HG03469 (cell line): ENCODE measurements at regions not wholly inside any gene's neighbourhood (a gene's known extent, or its start where the extent isn't known, plus 50 kb on each side); places are given as distances from the start of the nearest gene placed in this dataset.

ENCODE experiments used
- ATAC-seq: cut with Tn5 transposase; IDR thresholded peaks from one replicate; pipeline ENCODE4 v1.9.1; 2021; ENCODE audit warnings: mild to moderate bottlenecking, moderate library complexity, moderate number of reproducible peaks; ENCODE audit not compliant: unreplicated experiment

GRCh38 chr9:82675102-82675501 lies 387.8 kb downstream of the RASEF start:
- no peak for ATAC-seq

GRCh38 chr9:82675605-82676004 lies 387.3 kb downstream of the RASEF start:
- ATAC-seq, result no peak

DNA sequence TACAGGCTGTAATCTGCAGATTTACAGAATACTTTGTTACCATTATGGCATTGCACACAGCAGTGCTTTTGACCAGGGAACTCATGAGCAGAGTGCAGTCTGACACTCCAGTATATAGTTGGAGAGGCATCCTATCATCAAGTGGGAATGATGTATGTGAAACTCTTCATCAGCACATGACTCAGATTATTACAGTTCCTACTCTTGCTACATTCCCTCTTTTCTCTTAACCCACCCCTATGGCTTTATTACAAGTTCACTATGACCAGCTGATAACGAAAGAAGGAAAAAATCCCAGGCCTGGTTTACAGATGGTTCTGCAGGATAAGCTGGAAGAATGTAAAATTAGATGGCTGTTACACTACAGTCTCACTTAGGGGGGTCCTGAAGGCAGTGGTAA lies 385.9 kb downstream of the RASEF start:
- ATAC-seq, result no peak

GRCh38 chr9:82679472-82679871 lies 383.5 kb downstream of the RASEF start:
- ATAC-seq, result no peak

- no peak for ATAC-seq
Measured at GRCh38 chr9:82680179-82680935, 382.6 kb downstream of the RASEF start.

DNA sequence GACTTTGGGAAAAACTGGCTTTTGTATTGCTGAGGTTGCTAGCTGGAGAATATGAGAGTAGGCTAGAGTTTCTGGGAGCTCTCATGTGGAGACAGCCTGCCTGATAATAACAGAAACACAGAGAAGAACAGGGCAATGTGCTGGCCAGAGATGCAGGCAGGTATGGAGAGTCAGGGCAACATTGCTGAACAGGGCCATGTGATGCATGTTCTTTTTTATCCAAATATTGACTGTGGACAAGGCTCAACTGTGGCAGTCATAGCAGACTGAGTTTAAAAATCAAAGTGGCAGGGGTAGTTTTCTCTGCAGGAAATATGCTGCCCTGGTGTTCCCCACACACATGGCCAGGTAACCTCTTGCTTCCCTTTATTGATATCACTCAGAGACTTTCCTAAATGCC lies 381.1 kb downstream of the RASEF start:
- no peak for ATAC-seq

GRCh38 chr9:82682431-82682830 lies 380.5 kb downstream of the RASEF start:
- no peak for ATAC-seq

DNA sequence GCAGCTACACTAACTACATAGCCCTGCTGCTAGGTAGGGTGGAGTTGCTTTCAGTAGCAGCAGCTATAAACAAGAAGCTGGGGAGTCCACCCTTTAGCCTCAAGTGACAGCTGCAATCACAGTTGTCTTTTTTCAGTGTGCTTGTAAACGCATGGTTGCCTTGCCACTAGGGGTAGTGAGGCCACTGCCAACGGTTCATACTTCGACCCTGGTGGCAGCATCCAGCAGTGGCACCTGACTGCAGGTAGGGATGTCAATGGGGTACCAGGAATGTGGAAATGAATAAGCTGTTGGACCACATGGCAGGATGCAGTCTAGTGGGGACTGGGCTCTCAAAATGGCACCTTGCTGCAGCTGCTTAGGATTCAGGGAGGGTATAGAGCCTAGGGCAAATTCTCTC lies 367.2 kb downstream of the RASEF start:
- ATAC-seq, result no peak

DNA sequence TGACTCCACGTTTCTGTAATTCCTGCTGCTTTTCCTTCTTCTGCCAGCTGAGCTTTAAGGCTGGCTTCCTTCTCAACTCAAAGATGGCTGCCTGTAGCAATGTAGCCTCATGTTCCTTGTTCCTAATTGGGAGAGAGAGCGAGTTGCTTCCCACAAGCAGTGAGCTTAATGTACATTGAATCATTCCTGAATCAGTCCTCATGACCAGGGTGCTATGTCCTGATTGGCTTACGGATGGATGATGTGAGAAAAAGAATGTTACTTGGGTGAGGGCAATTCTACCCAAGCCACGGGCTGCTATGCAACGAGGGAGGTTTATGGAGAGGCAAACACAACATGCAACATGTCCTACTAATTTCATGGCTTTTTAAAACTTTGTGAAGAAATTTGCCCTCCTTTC lies 356.2 kb downstream of the RASEF start:
- ATAC-seq, result no peak

DNA sequence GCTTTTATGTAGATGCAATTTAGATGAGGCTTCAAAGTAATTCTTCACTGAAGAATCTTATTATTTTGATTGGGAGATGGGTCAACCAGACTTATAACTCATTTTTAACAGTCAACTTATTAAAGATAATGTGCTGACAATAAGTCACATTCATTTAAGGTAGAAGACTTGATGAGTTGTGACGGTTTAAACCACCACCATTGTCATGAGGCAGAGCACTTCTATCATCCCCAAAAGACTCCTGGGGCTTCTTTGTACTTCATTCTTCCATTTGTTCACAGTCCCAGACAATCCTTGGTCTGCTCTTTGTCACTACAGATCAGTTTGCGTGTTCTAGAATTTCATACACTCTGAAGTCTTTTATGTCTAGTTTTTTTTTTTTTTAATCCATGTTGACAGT lies 346.1 kb downstream of the RASEF start:
- ATAC-seq, result no peak

DNA sequence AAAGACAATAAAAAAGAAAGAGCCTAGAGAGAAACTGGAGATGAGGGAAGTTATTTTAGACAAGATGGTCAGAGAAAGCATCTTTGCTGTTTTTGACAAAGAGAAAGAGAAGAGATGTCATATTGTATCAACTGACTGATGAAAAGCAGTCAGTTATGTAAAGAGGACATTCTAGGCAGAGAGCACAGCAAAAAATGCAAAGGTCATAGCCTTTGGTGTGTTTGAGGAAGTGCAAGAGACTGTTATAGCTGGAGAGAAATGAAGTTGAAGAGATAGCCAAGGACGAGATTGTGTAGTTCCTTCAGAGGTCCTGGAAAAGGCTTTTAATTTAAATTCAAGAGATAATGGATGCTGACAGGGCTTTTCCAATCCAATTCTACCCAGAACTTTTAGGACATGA lies 342.4 kb downstream of the RASEF start:
- ATAC-seq, result no peak

DNA sequence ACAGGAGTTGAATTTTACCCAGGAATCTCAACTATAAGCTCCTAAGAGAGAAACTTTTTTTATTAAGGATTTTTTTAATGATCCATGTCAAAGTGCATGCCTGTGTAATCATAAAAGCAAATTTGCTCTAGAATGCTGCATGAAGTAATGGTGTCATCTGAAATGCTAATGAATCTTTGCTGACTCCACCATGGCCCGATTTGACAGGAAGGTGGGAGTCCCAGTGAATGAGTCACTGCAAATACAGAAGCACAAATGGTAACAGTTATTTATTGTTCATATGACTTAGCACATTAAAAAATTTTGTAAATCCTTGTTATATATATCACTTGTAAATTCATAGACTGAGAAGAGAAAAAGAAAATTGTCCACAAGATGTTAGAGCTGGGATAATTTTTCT lies 341.3 kb downstream of the RASEF start:
- no peak for ATAC-seq

DNA sequence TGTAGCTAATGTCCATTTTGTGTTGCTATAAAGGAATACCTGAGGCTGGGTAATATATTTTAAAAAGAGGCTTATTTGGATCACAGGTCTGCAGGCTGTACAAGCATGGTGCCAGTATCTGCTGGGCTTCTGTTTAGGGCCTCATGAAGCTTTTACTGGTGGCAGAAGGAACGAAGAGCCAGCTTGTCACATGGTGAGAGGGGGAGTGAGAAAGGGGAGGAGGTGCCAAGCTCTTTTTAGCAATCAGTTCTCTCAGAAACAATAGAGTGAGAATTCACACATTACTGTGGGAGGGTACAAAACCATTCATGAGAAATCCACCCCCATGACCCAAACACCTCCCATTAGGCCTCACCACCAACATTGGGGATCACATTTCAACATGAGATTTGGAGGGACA lies 340.9 kb downstream of the RASEF start:
- ATAC-seq, result no peak

GRCh38 chr9:82722561-82722960 lies 340.4 kb downstream of the RASEF start:
- no peak for ATAC-seq

DNA sequence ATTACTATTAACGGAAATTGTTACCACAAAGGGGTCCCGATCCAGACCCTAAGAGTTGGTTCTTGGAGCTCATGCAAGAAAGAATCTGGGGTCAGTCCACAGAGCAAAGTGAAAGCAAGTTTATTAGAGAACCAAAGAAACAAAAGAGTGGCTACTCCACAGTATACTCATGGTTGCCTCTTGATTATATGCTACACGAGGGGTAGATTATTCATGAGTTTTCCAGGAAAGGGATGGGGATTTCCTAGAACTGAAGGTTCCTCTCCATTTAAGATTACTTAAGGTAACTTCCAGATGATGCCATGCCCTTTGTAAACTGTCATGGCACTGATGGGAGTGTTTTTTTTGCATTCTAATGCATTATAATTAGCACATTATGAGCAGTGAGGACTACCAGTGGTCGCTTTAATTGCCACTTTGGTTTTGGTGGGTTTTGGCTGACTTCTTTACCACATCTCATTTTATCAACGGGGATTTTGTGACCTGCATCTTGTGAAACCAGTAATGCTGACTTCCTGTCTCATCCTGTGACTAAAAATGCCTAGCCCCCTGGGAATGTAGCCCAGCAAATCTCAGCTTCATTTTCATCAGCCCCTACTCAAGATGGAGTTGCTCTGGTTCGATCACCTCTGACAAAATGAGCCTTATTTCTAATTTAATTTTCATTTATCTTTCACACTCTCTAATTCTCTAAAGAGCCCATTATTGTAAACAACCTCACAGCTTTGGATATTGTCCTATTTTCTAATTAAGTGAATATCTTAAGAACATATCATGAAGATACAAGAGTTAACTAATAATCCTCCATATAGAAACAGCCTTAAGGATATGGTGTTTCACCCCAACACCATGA lies 336.3 kb downstream of the RASEF start:
- ATAC-seq, result no peak

DNA sequence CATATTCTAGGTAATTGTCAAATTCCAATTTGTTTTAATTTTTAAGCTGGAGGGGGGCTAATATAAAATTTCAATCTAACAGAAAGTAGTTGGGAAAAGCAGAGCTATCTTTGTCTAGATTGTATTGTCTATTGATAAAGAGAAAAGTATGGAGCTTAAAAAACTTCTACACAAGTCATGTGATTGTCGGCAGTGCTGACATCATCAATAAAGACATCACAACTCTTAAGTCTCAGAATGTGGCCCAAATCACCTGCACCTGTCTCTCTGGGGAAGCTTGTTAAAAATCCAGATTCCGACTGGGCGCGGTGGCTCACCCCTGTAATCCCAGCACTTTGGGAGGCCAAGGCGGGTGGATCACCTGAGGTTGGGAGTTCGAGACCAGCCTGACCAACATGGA lies 333.8 kb downstream of the RASEF start:
- no peak for ATAC-seq

- no peak for ATAC-seq
Measured at GRCh38 chr9:82729991-82730589, 332.9 kb downstream of the RASEF start.

GRCh38 chr9:82732928-82733327 lies 330.0 kb downstream of the RASEF start:
- no peak for ATAC-seq

GRCh38 chr9:82736126-82736525 lies 326.8 kb downstream of the RASEF start:
- no peak for ATAC-seq

DNA sequence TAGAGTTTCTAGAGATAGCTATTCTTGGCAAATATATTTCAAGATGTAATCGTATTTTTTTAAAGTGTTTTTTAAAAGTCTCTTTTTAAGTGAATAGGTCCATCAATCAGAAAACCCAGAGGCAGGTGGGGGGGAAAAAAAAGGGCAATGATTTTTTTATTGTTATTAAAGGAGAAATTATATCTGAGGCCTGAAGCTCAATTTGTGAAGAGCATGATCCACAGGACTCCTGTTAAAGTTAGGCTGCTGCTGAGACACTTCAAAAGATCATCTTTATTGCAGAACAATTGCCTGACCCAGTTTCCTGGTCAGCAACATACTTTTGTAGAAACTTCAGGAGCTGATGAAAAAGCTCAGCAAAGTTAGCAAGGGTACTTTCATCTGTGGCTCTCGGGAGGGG lies 326.2 kb downstream of the RASEF start:
- ATAC-seq, result no peak

GRCh38 chr9:82745919-82746318 lies 317.0 kb downstream of the RASEF start:
- no peak for ATAC-seq

- no peak for ATAC-seq
Measured at GRCh38 chr9:82750411-82750913, 312.5 kb downstream of the RASEF start.
